Activated T-cell treated with anti-CD3 and anti-CD28 coated beads, Interleukin-2, amount 50 U/mL, for 24 hours (primary cell): ENCODE measurements at regions not wholly inside any gene's neighbourhood (a gene's known extent, or its start where the extent isn't known, plus 50 kb on each side); places are given as distances from the start of the nearest gene placed in this dataset.

Source experiments
- DNase-seq: peaks from one replicate; pipeline ENCODE4 v3.0.0-alpha.2; 2020
- H3K27ac Mint-ChIP-seq: 2 replicates; pipeline ENCODE4 v1.8.0; 2020; ENCODE audit warnings: mild to moderate bottlenecking, mixed read lengths
- H3K27me3 Mint-ChIP-seq: 2 replicates; pipeline ENCODE4 v1.8.0; 2020; ENCODE audit warnings: mixed read lengths
- H3K36me3 Mint-ChIP-seq: 2 replicates; pipeline ENCODE4 v1.8.0; 2020; ENCODE audit warnings: low read depth, mixed read lengths
- H3K4me1 Mint-ChIP-seq: 2 replicates; pipeline ENCODE4 v1.8.0; 2020; ENCODE audit warnings: low read depth, mixed read lengths
- H3K4me3 Mint-ChIP-seq: 2 replicates; pipeline ENCODE4 v1.8.0; 2020; ENCODE audit warnings: mild to moderate bottlenecking, moderate library complexity, mixed read lengths
- H3K9me3 Mint-ChIP-seq: 2 replicates; pipeline ENCODE4 v1.8.0; 2020; ENCODE audit warnings: mixed read lengths

DNA sequence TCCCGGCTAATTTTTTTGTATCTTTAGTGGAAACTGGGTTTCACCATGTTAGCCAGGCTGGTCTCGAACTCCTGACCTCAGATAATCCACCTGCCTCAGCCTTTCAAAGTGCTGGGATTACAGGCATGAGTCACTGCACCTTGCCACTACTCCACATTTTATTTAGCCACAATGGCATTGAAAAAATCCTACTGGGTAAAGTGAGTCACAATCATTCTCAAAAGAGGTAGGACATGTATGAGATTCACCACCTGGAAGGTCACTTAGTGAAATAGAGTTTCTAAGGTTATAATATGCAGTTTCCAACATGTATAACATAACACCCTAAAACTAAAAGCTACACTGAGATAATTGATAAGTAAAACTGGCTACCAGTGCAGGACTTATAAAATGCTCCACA is 159.2 kb downstream of the BTC start:
- Mint-ChIP-seq H3K4me3 (no peak overlapping the region), H3K27ac (no peak overlapping the region), H3K36me3 (no peaks in the 10 kb centered on the region), H3K4me1 (peaks cover 18% of the 10 kb centered on the region), H3K27me3 (peaks cover 11% of the 10 kb centered on the region), H3K9me3 (no peaks in the 10 kb centered on the region)
- no peak for DNase-seq

- no peak overlapping the region for H3K4me3 Mint-ChIP-seq
- peaks cover 18% of the 10 kb centered on the region for H3K4me1 Mint-ChIP-seq
- H3K27ac Mint-ChIP-seq, result no peak overlapping the region
- H3K36me3 Mint-ChIP-seq, result no peaks in the 10 kb centered on the region
- DNase-seq, result no peak
- no peaks in the 10 kb centered on the region for H3K9me3 Mint-ChIP-seq
- peaks cover 11% of the 10 kb centered on the region for H3K27me3 Mint-ChIP-seq
These were observed 158.7 kb downstream of the BTC start for GRCh38 chr4:74635490-74636123.

DNA sequence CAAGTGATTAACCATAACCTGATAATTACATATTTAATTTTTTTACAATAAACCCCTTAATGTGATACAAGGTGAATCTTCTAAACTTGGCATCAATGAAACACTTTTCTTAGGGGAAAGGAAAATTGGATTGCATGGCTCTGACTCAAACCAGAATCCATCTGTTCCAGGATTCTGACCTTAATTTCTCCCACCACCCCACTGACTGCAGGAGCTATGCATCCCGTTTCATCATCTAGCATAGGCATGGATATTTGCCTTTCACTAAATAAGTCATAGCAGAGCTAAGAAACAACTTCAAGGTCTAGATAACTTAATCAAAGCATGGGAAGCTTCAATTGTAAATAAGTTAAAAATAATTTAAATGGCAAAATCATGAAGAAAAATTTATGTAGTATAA is 156.3 kb downstream of the BTC start:
- peaks cover 11% of the 10 kb centered on the region for H3K4me1 Mint-ChIP-seq
- peaks cover 11% of the 10 kb centered on the region for H3K27me3 Mint-ChIP-seq
- H3K27ac Mint-ChIP-seq, result no peak overlapping the region
- no peak overlapping the region for H3K4me3 Mint-ChIP-seq
- no peak for DNase-seq
- no peaks in the 10 kb centered on the region for H3K36me3 Mint-ChIP-seq
- H3K9me3 Mint-ChIP-seq, result no peaks in the 10 kb centered on the region

DNA sequence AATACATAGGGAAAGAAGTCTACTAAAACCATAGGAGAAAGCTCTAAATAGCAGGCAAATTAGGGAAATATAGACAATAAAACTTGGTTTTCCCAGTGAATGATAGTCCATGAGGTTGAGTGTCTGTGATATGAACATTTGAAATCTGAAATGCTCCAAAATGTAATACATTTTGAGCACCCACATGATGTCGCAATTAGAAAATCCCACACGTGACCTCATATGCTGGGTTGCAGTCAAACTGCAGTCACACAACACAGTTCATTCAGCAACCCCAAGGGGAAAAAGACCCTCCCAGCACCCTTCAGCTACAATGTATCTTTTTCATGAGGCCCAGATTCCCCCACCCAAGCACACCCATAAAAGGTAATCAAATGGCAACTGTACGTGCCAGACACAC is 155.6 kb downstream of the BTC start:
- Mint-ChIP-seq H3K4me3 (no peak overlapping the region), H3K27ac (no peak overlapping the region), H3K36me3 (no peaks in the 10 kb centered on the region), H3K27me3 (peaks cover 11% of the 10 kb centered on the region), H3K9me3 (no peaks in the 10 kb centered on the region), H3K4me1 (peaks cover 5% of the 10 kb centered on the region)
- no peak for DNase-seq

GRCh38 chr4:74640111-74640903 is 154.0 kb downstream of the BTC start:
- Mint-ChIP-seq H3K27me3 (peaks cover 11% of the 10 kb centered on the region), H3K4me1 (no peaks in the 10 kb centered on the region), H3K36me3 (no peaks in the 10 kb centered on the region), H3K27ac (no peak overlapping the region), H3K9me3 (no peaks in the 10 kb centered on the region), H3K4me3 (no peak overlapping the region)
- DNase-seq, result no peak

GRCh38 chr4:74642006-74642405 is 152.3 kb downstream of the BTC start:
- no peak overlapping the region for H3K4me3 Mint-ChIP-seq
- peaks cover 9% of the 10 kb centered on the region for H3K27me3 Mint-ChIP-seq
- no peaks in the 10 kb centered on the region for H3K9me3 Mint-ChIP-seq
- H3K36me3 Mint-ChIP-seq, result no peaks in the 10 kb centered on the region
- no peak for DNase-seq
- no peaks in the 10 kb centered on the region for H3K4me1 Mint-ChIP-seq
- H3K27ac Mint-ChIP-seq, result no peak overlapping the region

GRCh38 chr4:74649193-74649592 is 145.1 kb downstream of the BTC start:
- no peaks in the 10 kb centered on the region for H3K36me3 Mint-ChIP-seq
- H3K27me3 Mint-ChIP-seq, result no peaks in the 10 kb centered on the region
- H3K9me3 Mint-ChIP-seq, result no peaks in the 10 kb centered on the region
- H3K27ac Mint-ChIP-seq, result no peak overlapping the region
- H3K4me3 Mint-ChIP-seq, result no peak overlapping the region
- H3K4me1 Mint-ChIP-seq, result no peaks in the 10 kb centered on the region
- no peak for DNase-seq

GRCh38 chr4:74651198-74651597 is 143.1 kb downstream of the BTC start:
- DNase-seq, result no peak
- no peak overlapping the region for H3K4me3 Mint-ChIP-seq
- no peak overlapping the region for H3K27ac Mint-ChIP-seq
- H3K9me3 Mint-ChIP-seq, result no peaks in the 10 kb centered on the region
- no peaks in the 10 kb centered on the region for H3K4me1 Mint-ChIP-seq
- H3K27me3 Mint-ChIP-seq, result no peaks in the 10 kb centered on the region
- no peaks in the 10 kb centered on the region for H3K36me3 Mint-ChIP-seq

GRCh38 chr4:74653331-74654229 is 140.7 kb downstream of the BTC start:
- H3K4me1 Mint-ChIP-seq, result no peaks in the 10 kb centered on the region
- H3K27me3 Mint-ChIP-seq, result peaks cover 3% of the 10 kb centered on the region

GRCh38 chr4:74654230-74654681 is 140.1 kb downstream of the BTC start:
- no peak overlapping the region for H3K27ac Mint-ChIP-seq
- no peak for DNase-seq
- no peak overlapping the region for H3K4me3 Mint-ChIP-seq

More at GRCh38 chr4:74653331-74654229, 140.7 kb downstream of the BTC start:
- no peak for DNase-seq
- Mint-ChIP-seq H3K4me3 (no peak overlapping the region), H3K27ac (no peak overlapping the region), H3K36me3 (no peaks in the 10 kb centered on the region), H3K9me3 (no peaks in the 10 kb centered on the region)

GRCh38 chr4:74656596-74656995 is 137.7 kb downstream of the BTC start:
- no peak for DNase-seq
- Mint-ChIP-seq H3K27ac (no peak overlapping the region), H3K27me3 (peaks cover 3% of the 10 kb centered on the region), H3K4me3 (no peak overlapping the region), H3K4me1 (peaks cover 2% of the 10 kb centered on the region), H3K9me3 (no peaks in the 10 kb centered on the region), H3K36me3 (no peaks in the 10 kb centered on the region)

More at GRCh38 chr4:74654230-74654681, 140.1 kb downstream of the BTC start:
- no peaks in the 10 kb centered on the region for H3K4me1 Mint-ChIP-seq
- no peaks in the 10 kb centered on the region for H3K36me3 Mint-ChIP-seq
- H3K27me3 Mint-ChIP-seq, result peaks cover 3% of the 10 kb centered on the region
- no peaks in the 10 kb centered on the region for H3K9me3 Mint-ChIP-seq

DNA sequence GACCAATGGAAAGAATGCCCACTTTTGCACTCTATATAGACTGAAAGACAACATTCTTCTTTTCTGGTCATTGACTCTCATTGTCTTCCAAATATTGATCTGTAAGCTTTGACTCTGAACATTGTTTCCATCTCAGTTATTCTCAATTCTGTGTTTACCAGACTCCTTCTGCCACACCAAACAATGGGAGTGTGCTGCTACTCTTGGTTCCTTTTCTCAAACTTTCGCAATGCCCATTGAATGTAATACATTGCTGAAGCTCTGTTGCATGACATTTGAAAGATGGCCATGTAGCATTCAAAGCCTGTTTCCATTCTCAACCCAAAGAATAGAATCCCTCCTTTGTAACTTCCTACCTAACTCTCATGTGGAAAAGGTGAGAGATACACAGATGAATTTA is 136.2 kb downstream of the BTC start:
- Mint-ChIP-seq H3K27me3 (peaks cover 3% of the 10 kb centered on the region), H3K4me3 (no peak overlapping the region), H3K36me3 (no peaks in the 10 kb centered on the region), H3K9me3 (no peaks in the 10 kb centered on the region), H3K27ac (no peak overlapping the region), H3K4me1 (peaks cover 2% of the 10 kb centered on the region)
- no peak for DNase-seq

DNA sequence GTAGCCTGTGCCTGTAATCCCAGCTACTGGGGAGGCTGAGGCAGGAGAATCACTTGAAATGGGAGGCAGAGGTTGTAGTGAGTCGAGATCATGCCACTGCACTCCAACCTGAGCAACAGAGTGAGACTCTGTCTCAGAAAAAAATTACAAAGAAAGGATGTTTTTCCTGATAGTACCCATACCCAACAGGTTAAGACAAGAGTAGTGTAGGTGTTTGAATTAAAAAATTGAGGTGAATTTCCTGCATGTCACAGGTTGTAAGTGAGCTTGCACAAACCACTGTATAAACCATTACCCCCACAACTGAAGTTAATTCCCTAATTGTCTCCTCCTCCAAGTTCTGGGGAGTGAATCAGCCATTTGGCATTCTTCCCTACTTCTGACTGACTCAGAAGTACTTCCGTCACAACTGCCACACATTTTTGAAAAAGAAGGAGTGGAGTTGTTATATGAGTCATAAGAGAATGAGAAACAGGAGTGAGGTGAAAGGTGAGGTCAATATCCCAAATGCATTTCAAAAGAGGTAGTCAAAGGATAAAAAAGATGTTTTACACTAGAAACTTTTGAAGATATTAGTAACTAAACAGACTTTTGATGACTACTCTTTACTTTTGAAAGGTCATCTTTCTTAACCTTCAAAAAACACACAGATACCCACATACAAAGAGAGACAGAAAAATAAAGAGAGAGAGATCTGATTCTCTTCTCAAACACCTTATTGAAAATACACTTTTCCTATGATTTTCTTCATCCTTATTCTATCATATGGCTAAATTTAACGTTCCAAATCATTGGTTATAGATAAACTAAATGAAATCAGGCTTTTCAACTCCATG is 134.5 kb downstream of the BTC start:
- no peaks in the 10 kb centered on the region for H3K9me3 Mint-ChIP-seq
- H3K27me3 Mint-ChIP-seq, result peaks cover 3% of the 10 kb centered on the region
- H3K4me1 Mint-ChIP-seq, result peaks cover 2% of the 10 kb centered on the region
- H3K4me3 Mint-ChIP-seq, result no peak overlapping the region
- no peak overlapping the region for H3K27ac Mint-ChIP-seq
- H3K36me3 Mint-ChIP-seq, result no peaks in the 10 kb centered on the region
- no peak for DNase-seq

DNA sequence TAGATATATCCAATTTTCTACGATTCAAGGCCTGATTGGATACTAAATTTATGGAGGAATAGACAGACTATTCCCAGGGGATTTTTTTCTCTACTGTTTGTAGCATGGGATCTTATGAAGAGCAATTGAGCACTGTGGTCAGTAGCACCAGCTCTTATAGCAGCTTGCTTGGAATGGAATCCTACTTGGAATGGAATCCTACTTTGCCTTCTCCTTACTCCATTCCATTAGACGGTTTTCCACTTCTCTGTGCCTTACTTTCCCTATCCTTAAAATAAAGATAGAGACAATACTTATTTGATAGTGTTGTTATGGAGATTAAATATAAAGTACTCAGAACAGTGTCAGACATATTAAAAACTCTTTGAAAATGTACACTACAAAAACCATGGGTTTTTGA is 133.5 kb downstream of the BTC start:
- no peak for DNase-seq
- H3K4me3 Mint-ChIP-seq, result no peak overlapping the region
- H3K9me3 Mint-ChIP-seq, result no peaks in the 10 kb centered on the region
- peaks cover 2% of the 10 kb centered on the region for H3K4me1 Mint-ChIP-seq
- no peaks in the 10 kb centered on the region for H3K36me3 Mint-ChIP-seq
- H3K27me3 Mint-ChIP-seq, result peaks cover 3% of the 10 kb centered on the region
- no peak overlapping the region for H3K27ac Mint-ChIP-seq
